GM18520 (cell line): ENCODE measurements at regions not wholly inside any gene's neighbourhood (a gene's known extent, or its start where the extent isn't known, plus 50 kb on each side); places are given as distances from the start of the nearest gene placed in this dataset.
"Not testable (repeated sequence)": the region's sequence is repeated elsewhere in the genome, so short reads cannot be mapped to it uniquely, and the experiment has no call there.

Experiments used
- ATAC-seq: cut with Tn5 transposase; IDR thresholded peaks from one replicate; pipeline ENCODE4 v1.9.1; 2021; ENCODE audit not compliant: unreplicated experiment

- no peak for ATAC-seq
Observed at GRCh38 chr5:162603443-162604070, 536.0 kb downstream of the GABRG2 start.

- no peak for ATAC-seq
Observed at GRCh38 chr5:162607879-162608278, 540.3 kb downstream of the GABRG2 start.

GRCh38 chr5:162621726-162622263 lies 554.2 kb downstream of the GABRG2 start:
- not testable (repeated sequence) for ATAC-seq

- ATAC-seq, result no peak
Observed at GRCh38 chr5:162624110-162624509, 556.5 kb downstream of the GABRG2 start.

- no peak for ATAC-seq
Observed at GRCh38 chr5:162637481-162637880, 569.9 kb downstream of the GABRG2 start.

- ATAC-seq, result no peak
Observed at GRCh38 chr5:162638849-162639248, 571.3 kb downstream of the GABRG2 start.

- no peak for ATAC-seq
Observed at GRCh38 chr5:162641142-162641813, 573.7 kb downstream of the GABRG2 start.

- no peak for ATAC-seq
Observed at GRCh38 chr5:162654661-162655405, 587.3 kb downstream of the GABRG2 start.

- ATAC-seq, result no peak
Observed at GRCh38 chr5:162657076-162657475, 589.5 kb downstream of the GABRG2 start.

GRCh38 chr5:162664846-162665245 lies 597.3 kb downstream of the GABRG2 start:
- ATAC-seq, result no peak

GRCh38 chr5:162668926-162669325 lies 601.4 kb downstream of the GABRG2 start:
- ATAC-seq, result no peak

GRCh38 chr5:162672061-162672460 lies 604.5 kb downstream of the GABRG2 start:
- ATAC-seq, result no peak

GRCh38 chr5:162683284-162683683 lies 615.7 kb downstream of the GABRG2 start:
- ATAC-seq, result no peak

- ATAC-seq, result no peak
Observed at GRCh38 chr5:162684145-162684544, 616.6 kb downstream of the GABRG2 start.

GRCh38 chr5:162685302-162685701 lies 617.7 kb downstream of the GABRG2 start:
- ATAC-seq, result no peak

- ATAC-seq, result not testable (repeated sequence)
Observed at GRCh38 chr5:162696272-162696671, 628.7 kb downstream of the GABRG2 start.

- ATAC-seq, result no peak
Observed at GRCh38 chr5:162699361-162699760, 631.8 kb downstream of the GABRG2 start.

GRCh38 chr5:162703914-162704313 lies 636.3 kb downstream of the GABRG2 start:
- ATAC-seq, result no peak

GRCh38 chr5:162711244-162711643 lies 643.7 kb downstream of the GABRG2 start:
- ATAC-seq, result no peak

- no peak for ATAC-seq
Observed at GRCh38 chr5:162719720-162720119, 652.1 kb downstream of the GABRG2 start.

- ATAC-seq, result no peak
Observed at GRCh38 chr5:162721125-162721524, 653.6 kb downstream of the GABRG2 start.

GRCh38 chr5:162752612-162753011 lies 684.8 kb upstream of the CCNG1 start:
- ATAC-seq, result no peak
